HT1080 (cell line): ENCODE measurements at regions not wholly inside any gene's neighbourhood (a gene's known extent, or its start where the extent isn't known, plus 50 kb on each side); places are given as distances from the start of the nearest gene placed in this dataset.

ENCODE experiments used
- DNase-seq: peaks from one replicate; pipeline ENCODE4 v3.0.0-alpha.2; 2015; ENCODE audit warnings: low read depth

DNA sequence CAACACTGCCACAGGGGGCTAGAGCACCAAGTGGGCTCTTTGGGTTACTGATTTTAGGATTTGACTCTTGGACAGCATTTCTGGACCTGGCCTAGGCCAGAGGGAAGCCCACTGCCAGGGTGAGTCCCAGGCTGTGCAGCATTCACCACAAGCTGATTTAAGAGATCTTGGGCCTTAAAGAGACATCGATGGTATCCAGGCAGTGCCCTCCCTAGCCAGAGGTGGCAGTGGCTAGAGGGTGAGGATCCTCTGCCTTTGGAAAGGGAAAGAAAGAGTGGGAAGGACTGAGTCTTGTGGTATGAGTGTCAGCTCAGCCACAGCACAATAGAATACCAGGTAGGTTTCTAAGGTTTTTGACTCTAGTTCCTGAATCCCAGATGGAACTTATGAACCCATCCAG lies 613.9 kb downstream of the FAT4 start:
- no peak for DNase-seq

DNA sequence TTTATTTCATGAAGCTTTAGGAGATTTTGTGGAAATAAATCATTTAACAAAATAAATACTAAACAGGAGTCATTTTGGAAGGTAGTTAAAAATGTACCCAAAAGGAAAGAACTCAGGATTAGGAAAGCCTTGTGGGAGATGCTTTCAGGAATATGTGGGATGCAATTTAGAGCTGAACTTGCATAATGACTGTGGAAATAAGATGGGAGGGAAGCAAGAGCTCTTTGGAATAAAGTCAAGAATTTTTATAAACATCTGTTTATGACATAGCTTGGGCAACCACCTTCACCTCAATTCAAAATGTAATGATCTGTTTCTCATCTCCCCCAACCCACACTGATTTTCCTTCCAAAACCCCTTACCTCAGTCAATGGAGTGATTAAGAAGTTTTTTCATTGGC lies 623.8 kb downstream of the FAT4 start:
- DNase-seq, result no peak

GRCh38 chr4:125940426-125940825 lies 625.7 kb downstream of the FAT4 start:
- DNase-seq, result no peak

DNA sequence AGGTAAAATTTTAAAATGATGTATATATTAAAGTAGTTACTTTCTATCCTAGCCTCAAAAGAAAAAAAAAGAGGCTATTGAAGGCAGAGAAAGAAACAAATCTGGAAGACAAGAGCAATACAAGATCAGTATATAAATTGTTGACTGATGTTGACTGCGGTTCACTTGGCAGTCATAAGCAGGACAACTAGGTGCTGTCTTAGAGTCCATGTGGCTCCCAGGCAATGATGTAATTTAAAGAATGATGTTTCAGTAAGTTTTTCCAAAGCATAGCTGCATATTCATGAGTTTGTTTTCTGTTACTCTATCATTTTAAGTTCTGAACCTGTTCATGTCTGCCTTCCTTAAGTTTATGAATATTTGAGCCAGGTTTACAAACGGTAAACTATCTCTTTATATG lies 630.2 kb downstream of the FAT4 start:
- no peak for DNase-seq

DNA sequence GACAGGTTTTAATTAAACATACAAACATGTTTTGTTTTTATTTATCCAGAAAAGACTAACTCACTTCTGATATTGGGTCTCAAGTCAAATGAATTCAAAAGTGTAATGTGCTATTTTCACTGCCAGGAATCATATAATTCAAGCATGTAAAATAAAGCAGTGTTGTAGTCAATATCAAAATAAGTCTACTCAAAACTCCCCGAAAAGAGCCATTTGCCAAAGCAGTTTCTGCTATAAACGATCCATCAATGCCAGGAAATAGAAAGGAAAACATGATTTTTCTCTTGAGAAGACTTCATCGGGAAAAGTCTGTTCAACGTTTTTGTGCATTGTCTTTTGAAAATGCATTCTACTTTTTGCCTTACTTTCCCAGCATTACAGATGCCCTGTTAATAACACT lies 633.3 kb downstream of the FAT4 start:
- DNase-seq, result no peak

- DNase-seq, result no peak
Observed at GRCh38 chr4:125951261-125951887, 636.6 kb downstream of the FAT4 start.

DNA sequence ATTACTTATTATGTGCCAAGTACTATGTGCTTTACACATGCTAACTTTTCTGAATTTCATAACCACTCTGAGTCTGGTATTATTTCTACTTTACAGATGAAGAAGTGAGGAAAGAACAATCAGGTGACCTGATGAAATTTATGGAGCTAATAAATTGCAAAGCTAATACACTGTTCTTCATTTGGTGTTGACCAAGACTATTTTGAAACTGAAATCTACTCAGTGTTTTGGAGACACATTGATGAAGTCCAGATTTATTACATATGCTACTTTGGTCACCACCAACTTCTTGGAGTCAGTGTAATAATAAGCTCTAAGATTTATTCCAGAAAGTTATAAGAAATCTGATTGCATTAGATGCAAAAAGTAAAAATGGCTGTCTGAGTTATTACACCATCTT lies 637.9 kb downstream of the FAT4 start:
- no peak for DNase-seq

DNA sequence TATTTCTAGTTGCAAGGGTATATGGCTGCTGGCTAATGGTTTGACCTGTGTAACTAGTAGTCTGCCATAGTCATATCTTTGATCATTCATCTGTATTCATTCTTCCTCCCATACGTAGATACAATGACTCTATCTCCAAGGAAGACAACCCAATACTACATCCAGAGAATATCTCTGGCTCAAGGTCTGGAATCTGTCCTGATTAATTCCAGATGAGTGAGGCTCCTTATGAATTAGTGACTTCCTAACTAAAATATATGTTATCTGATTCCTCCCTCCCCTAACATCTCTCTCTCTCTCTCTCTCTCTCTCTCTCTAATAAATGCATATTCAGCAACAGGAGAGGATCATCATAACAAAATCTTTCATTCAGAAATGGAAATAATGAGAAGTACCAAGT lies 641.5 kb downstream of the FAT4 start:
- DNase-seq, result no peak

DNA sequence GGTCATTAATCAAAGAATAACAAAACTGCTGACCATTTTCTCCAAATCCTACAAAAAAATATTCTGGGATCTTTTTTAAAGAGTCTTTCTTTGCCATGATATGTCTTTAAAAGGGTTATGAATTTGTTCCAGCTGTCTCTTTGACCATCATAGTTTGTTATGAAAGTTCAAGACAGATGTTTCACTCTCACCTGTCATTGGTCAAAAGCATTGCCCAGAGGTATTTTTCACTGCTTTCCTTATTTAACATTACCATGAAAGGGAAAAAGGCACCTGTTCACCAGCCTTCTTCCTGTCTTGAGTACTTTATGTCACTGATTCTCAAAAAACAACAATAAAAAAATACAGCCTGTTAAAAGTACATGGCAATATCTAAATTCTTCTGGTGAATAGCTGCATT lies 643.8 kb downstream of the FAT4 start:
- no peak for DNase-seq

DNA sequence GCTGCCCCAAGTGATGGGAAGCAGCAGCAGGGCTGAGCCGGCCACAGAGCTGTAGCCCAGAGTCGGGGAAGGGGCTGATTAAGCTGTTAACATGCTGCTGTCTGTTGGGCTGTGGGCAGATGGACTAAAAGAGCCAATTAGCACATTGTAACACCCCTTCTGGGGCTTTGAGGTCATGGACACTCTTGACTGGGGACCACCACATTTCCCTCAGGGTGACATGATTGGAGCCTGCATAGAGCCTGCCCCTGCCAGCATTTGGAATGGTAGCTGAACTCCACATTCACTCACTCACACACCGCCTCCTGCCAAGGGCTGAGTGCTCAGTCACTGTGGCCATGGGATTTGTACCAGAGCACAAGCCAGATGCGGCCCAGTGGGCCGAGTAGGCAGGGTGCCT lies 646.9 kb downstream of the FAT4 start:
- no peak for DNase-seq

- no peak for DNase-seq
Observed at GRCh38 chr4:125975861-125976397, 661.2 kb downstream of the FAT4 start.

GRCh38 chr4:125979950-125980349 lies 665.2 kb downstream of the FAT4 start:
- DNase-seq, result no peak

DNA sequence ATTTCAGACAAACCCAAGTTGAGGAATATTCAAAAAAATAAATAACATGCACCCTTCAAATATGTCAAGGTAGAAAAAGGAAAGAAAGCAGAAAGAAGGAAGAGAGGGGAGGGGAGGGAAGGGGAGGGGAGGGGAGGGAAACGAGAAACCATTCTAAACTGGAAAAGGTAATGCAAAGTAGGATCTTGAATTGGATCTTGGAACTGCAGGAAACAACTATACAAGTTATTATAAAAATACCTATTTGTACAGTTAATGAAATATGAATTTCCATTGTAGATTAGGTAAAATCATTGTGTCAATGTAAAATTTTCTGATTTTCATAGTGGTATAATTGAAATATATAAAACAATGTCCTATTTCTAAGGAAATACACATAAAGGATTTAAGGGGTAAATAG lies 668.4 kb downstream of the FAT4 start:
- no peak for DNase-seq

GRCh38 chr4:125985856-125986255 lies 671.1 kb downstream of the FAT4 start:
- DNase-seq, result peak; percentile 13

GRCh38 chr4:125986307-125986706 lies 671.6 kb downstream of the FAT4 start:
- no peak for DNase-seq

DNA sequence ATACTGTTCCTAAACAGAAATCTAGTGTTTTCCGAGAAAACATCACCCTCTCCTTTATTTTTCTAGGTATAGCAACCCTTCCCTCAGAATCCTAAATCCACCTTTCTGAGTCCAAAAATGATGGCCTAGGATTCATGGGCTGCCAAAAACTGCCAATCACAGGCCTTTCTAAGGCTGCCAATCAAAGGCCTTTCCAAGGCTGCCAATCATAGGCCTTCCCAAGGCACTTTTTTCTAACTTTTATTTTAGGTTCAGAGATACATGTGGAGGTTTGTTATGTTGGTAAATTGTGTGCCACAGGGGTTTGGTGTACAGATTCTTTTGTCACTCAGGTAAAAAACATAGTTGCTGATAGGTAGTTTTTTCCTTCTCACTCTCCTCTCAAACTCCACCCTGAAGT lies 673.7 kb downstream of the FAT4 start:
- DNase-seq, result no peak

GRCh38 chr4:125991398-125991797 lies 676.6 kb downstream of the FAT4 start:
- no peak for DNase-seq

GRCh38 chr4:125992891-125993290 lies 678.1 kb downstream of the FAT4 start:
- DNase-seq, result no peak

GRCh38 chr4:125994024-125994423 lies 679.3 kb downstream of the FAT4 start:
- no peak for DNase-seq

DNA sequence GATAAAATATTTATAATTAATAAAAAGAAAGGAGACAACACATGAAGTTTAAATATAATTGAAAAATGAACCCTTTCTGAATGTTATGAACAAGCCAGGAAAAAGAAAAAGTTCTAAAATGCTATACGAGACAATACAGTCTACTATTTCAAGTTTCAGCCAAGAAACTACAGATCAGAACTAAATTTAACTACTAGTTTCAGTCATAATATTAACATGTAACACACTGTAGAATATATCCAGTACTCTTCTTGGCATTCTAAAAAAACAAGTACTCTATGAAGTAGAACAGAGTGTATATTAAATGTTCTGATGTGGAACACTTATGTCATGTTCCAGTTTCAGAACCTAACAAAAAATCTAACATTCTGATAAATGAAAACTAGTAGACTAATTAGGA lies 679.7 kb downstream of the FAT4 start:
- no peak for DNase-seq

GRCh38 chr4:126004941-126005340 lies 690.2 kb downstream of the FAT4 start:
- peak; percentile 42 for DNase-seq

DNA sequence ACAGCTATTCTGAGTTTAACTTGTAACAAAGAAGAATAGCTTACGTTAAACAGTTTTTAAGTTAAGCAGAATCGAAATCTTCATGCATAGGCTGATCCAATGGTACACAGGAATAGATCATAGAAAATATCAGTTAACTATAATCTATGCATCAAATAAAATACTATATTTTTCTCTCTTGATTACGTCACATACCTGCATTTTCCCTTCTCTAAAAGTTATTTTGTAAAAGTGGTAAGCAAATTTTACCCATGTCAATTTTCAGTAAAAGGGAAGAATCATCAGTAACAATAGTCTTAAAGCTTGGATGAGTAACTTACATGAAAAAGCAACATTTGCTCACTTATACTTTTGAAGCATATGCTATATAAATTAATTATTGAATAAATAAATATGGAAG lies 692.4 kb downstream of the FAT4 start:
- DNase-seq, result no peak

DNA sequence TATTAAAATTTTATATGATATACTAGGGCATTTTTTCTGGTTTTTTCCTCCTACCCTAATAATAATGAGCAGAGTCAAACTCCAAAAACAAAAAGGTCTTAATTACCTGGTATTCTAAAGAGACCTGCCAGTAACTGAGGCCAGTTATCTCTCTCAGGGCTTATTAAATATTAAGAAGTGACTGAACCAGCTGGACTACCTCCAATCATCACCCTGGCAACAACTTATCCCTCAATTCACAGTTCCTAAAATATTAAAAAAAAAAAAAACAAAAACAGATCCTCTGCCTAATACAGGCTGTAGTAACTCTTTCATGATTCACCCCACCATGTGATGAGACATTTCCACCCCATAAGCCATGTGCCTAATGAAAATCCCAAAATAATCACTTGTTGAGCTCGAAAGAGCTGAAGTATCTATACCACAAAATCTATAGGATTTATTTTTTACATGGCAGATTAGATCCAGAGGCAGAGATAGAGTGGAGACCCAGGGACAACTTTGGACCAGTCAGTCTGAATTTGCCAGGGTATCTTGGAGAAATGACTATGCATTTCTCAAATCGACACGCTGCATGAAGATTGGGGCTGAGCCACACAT lies 698.0 kb downstream of the FAT4 start:
- DNase-seq, result no peak
